HG02759 (cell line): ENCODE measurements at regions not wholly inside any gene's neighbourhood (a gene's known extent, or its start where the extent isn't known, plus 50 kb on each side); places are given as distances from the start of the nearest gene placed in this dataset.

Source experiments
- ATAC-seq: cut with Tn5 transposase; IDR thresholded peaks from one replicate; pipeline ENCODE4 v1.9.1; 2021; ENCODE audit warnings: mild to moderate bottlenecking, moderate library complexity; ENCODE audit not compliant: unreplicated experiment

DNA sequence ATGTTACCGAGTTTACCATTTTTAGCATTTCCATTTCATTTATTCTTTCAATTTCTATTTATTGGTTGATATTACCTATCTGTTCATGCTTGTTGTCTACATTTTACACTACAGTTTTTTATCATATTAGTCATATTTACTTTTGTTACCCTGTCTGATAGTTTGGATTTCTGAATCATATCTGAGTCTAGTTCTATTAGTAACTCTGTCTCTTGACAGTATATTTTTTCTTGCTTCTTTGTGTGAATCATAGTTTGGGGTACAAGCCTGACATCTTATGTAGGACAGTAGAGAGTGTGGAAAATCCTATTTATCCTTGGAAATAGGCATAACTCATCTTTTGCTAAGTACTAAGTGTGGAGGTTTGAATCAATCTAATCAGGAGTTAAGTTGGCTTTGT is 263.9 kb upstream of the SESN3 start:
- ATAC-seq, result no peak

DNA sequence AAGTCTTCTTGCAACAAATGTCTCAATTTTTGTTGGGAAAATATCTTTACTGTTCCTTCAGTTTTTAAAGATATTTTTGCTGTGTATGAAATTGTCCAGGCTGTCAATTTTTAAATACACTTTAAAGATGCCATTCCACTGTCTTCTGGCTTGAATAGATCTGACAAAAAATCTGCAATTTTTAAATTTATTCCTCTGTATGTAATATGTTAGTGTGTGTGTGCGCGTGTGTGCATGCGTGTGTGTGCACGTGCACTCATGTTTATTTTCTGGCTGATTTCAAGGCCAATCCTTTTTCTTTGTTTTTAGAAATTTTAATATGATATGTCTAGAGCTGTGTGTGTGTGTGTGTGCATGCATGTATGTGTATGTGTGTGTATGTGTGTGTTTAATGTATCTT is 263.2 kb upstream of the SESN3 start:
- ATAC-seq, result no peak

DNA sequence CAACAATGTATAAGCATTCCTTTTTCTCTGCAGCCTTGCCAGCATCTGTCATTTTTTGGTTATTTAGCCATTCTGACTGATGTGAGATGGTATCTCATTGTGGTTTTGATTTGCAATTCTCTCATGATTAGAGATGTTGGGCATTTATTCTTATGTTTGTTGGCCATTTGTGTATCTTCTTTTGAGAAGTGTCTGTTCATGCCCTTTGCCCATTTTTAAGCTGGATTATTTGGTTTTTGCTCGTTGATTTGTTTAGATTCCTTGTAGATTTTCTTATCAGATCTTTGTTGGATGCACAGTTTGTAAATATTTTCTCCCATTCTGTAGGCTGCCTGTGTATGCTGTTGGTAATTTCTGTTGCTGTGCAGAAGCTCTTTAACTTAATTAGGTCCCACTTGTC is 259.6 kb upstream of the SESN3 start:
- no peak for ATAC-seq

- ATAC-seq, result no peak
These were observed 256.9 kb upstream of the SESN3 start for GRCh38 chr11:95487938-95488337.

- ATAC-seq, result peak; percentile 100
These were observed 256.4 kb upstream of the SESN3 start for GRCh38 chr11:95487391-95487790.

DNA sequence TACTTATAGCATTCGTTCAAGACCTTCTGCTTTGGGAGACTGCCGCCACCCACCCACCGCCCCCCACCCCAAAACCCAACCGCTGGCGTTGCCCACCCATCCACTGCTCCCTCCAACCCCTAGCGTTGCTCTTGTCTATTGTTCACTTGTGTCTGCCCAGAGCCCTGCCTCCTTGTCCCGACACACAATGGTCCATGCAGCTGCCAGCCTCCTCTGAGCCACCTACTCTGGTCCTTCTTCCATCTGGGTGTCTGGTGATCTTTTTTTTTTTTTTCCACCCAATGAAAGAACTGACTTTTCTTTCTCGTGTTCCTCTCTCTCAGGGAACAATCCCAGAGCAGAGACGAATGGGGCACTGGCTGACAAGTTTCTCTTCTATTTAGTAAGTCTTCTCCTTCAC is 256.0 kb upstream of the SESN3 start:
- no peak for ATAC-seq

DNA sequence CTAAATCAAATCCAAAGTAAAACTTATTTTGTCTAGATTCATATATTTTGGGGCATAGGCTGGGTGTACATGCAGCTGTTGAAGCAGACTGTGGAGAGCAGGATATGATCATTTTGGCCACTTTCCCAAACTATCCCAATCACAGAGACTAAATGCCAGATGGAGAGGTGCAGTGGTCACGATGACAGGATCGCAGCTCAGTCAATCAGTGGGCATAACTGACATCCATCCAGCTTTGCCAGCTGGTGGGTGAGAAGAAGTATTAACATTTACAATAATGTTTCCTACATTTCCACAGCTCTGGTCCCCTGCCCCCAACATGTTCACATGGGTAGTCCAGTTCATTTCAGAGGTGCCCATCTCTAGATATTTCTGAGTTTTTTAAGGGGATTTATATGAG is 255.5 kb upstream of the SESN3 start:
- ATAC-seq, result no peak

DNA sequence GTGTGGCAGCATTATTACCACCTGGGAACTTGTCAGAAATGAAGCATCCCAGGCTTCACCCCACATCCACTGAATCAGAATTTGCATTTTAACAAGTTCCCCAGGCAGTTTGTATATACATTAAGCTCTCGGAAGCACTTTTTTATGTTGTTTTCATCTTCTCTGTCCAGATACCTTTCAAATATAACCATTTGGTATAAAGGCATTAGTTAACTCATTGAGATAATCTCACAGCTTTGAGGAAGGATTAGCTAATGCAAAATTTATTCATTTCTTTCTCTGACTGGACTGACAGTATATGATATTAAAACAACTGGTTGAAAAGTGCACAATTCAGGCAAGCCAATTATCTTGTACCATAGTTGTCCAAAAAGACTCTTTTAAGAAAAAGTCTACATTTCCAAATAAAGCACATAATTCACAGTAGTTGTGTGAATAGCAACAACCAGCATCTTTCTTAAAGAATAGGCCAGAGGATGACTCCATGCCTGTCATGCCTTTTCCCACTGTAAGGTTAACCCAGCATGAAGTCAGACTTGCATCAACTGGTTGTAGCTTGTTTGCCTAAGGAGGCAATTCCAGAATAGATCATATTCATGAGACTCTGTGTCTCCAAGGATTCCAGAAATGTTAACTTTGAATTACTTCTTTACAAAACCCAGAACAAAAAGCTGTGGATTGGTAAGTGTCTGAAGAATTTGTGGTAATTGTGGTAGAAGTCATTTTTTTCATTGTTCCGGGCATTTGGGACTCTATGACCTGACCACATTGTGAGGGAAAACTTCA is 254.3 kb upstream of the SESN3 start:
- no peak for ATAC-seq

- no peak for ATAC-seq
These were observed 252.3 kb upstream of the SESN3 start for GRCh38 chr11:95483339-95483738.

GRCh38 chr11:95478003-95478402 is 247.0 kb upstream of the SESN3 start:
- no peak for ATAC-seq

DNA sequence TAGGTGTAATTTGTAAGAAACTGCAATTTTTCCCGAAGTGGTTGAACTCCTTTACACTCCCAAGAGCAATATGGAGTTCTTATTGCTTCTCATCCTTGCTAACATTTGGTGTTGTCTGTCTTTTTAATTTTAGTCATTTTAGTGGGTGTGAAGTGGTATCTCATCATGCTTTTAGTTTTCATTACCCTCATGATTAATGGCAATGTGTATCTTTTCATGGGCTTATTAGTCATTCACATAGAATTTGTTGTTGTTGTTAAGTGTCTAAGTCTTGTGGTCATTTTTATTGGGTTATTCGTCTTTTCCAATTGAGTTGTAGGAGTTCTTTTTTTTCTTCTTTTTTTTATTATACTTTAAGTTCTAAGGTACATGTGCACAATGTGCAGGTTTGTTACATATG is 238.3 kb upstream of the SESN3 start:
- no peak for ATAC-seq

GRCh38 chr11:95466416-95466815 is 235.4 kb upstream of the SESN3 start:
- peak; percentile 42 for ATAC-seq

- peak; percentile 19 for ATAC-seq
These were observed 234.9 kb upstream of the SESN3 start for GRCh38 chr11:95465887-95466286.

DNA sequence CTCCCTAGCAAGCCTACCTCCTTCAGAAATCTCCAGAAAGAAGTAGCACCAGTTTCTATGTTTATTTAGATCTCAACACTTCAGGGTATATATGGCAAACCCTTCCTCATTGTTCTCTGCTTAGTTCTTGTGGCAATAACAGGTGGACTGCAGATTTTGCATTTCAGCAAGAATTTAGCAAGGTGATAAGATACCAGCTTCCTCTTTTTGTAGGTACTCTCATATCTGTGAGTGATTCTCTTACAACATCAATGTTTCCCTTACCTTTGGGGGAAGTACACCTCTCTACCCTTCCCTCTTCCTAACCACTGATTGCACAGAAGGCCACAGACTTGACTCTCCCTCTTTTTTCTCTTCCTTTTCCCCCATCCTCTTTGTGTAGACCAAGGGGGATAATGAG is 230.9 kb upstream of the SESN3 start:
- ATAC-seq, result peak; percentile 47

- no peak for ATAC-seq
These were observed 230.3 kb upstream of the SESN3 start for GRCh38 chr11:95461348-95461747.

GRCh38 chr11:95459291-95460042 is 228.5 kb upstream of the SESN3 start:
- no peak for ATAC-seq

DNA sequence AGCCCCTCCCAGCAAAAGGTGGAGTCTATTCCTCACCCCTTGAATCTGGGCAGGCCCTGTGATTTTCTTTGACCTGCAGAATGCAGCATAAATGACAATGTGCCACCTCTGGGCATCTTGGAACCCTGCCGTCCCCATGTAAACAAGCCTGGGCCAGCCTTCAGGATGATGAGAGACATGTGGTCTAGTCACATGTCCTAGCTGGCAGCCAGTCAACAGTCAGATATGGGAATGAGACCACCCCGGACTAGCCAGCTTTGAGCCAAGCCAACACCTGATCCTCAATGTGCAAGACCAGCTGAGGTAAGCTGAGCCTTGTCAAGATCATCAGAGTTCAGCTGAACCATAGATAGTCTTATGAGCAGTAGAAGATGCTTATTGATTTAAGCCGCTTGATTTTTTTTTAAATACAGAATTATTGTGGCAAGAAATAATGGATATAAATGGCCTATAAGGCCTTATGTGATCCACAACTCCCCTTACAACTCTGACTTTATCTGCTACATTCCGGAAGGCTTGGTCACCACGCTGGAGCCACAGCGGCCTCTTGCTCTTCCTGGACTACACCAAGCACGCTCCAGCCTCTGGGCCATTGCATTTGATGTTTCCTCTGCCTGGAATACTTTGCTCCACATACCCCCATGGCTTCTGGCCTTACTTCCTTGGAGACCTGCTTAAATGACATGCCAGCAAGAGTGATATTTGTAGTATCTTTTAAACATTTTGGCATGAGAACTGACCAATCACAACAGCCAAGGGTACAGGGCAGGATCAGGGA is 225.9 kb upstream of the SESN3 start:
- ATAC-seq, result no peak

GRCh38 chr11:95455228-95455970 is 224.4 kb upstream of the SESN3 start:
- peak; percentile 69 for ATAC-seq

DNA sequence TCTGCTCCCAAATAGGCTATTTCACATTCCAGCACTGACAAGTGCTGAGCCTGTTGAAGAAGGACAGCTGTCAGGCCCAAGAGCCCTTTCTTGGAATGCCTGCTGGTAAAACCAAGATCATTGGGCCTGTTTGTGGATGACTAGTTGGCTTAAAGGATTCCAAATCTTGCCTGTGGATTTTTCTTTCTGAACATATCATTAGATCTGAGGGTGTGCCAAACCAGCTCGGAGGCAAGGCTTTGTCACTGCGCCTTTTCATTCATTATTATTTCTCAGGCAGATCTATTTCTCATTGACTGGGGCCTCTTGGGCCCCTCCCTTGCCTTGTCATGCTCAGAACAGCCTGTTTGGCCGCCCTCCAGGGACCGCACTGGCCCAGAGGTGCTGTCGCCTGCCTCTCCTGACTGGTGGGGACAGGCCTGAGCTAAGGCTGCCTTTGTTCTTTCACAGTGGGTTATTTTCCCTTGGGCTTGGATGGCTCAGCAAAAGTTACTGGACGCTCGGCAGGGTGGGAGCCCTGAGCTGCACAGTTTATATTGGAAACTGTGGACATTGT is 222.7 kb upstream of the SESN3 start:
- ATAC-seq, result no peak

GRCh38 chr11:95451682-95452081 is 220.7 kb upstream of the SESN3 start:
- ATAC-seq, result no peak

GRCh38 chr11:95451261-95451660 is 220.3 kb upstream of the SESN3 start:
- ATAC-seq, result no peak
